Lower lobe of right lung (tissue), 2 donors: ENCODE measurements at regions not wholly inside any gene's neighbourhood (a gene's known extent, or its start where the extent isn't known, plus 50 kb on each side); places are given as distances from the start of the nearest gene placed in this dataset.

ENCODE experiments used
- ATAC-seq, 2 donors: fragments of 200-7000 bp; cut with Tn5 transposase; one replicate each; pipeline ENCODE4 v1.9.1; 2020 to 2022; ENCODE audit warnings: mild to moderate bottlenecking in 2 of 2, moderate library complexity in 2 of 2
- DNase-seq: peaks from one replicate; pipeline ENCODE4 v3.0.0-alpha.2; 2020
- H3K27ac ChIP-seq: fragments of 200-600 bp; one replicate; pipeline ENCODE4 v1.8.0; 2022
- H3K27me3 ChIP-seq: fragments of 200-600 bp; one replicate; pipeline ENCODE4 v1.8.0; 2022; ENCODE audit warnings: low read depth
- H3K36me3 ChIP-seq: fragments of 200-600 bp; one replicate; pipeline ENCODE4 v1.8.0; 2022; ENCODE audit warnings: mild to moderate bottlenecking
- H3K4me1 ChIP-seq: fragments of 200-600 bp; one replicate; pipeline ENCODE4 v1.8.0; 2022
- H3K4me3 ChIP-seq: fragments of 200-600 bp; one replicate; pipeline ENCODE4 v1.8.0; 2022; ENCODE audit warnings: mild to moderate bottlenecking
- H3K9me3 ChIP-seq: fragments of 200-600 bp; one replicate; pipeline ENCODE4 v1.8.0; 2022
- intact Hi-C: fragments of 100-400 bp; cut with DNase I; formaldehyde crosslinking; loops from one replicate; pipeline ENCODE4 v1.11.0; 2022
- TF ChIP-seq, protein P1 (sequence below): fragments of 200-600 bp; IDR thresholded peaks from one replicate; pipeline ENCODE4 v1.8.0; 2022; ENCODE audit warnings: antibody characterized with exemption, mild to moderate bottlenecking
- donor health status: DM: no; HTN: yes; CAD: no; lungs with severe emphysema.

DNA sequence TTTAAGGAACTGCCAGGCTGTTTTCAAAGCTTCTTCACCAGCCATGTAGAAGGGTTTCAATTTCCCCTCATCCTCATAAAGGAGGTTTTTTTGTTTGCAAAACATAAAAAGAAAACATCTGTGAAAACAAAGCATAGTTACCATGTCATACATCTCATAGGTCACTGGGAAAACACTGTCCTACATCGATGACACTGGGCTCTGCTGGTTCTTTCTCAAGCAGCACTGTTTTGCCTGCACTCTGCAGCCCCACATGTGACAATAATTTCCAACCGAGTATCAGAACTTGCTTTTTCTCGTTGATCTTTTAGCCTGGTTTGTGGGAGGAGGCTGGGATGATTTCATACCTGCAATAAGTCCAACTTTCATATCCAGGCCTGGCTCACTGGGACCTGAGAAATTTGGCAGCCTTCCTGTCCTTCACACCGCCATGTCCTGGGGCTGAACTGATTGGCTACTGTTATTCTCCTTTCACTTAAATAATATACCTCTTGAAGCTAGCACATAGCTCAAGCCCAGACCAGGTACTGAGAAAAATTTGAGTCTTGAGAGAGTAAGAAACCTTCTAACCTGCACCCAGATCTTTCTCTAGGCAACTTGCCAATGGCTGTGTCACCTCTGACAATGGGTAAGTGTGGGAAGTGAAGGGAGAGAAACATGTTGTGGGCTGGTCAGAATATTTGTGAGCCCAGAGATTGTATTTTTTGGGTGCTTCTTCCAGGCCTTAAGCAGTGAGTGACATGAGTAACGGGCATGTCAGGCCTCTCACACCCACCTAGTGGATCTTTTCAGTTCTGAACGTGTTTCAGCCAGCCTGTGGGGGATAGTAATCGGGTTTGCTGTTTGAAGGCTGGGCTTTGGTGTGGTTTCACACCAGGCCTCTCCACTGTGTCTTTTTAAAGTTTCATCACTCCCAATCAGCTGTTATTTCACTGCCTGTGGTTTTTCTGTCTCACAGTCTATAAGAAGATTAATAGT lies 502.8 kb downstream of the NTRK2 start:
- Histone ChIP-seq H3K4me1 (no peaks in the 10 kb centered on the region), H3K27me3 (no peaks in the 10 kb centered on the region), H3K27ac (no peak overlapping the region), H3K9me3 (no peaks in the 10 kb centered on the region), H3K36me3 (no peaks in the 10 kb centered on the region), H3K4me3 (no peak overlapping the region)
- DNase-seq: no peak
- no peak for ATAC-seq
- TF ChIP-seq, protein P1, sequence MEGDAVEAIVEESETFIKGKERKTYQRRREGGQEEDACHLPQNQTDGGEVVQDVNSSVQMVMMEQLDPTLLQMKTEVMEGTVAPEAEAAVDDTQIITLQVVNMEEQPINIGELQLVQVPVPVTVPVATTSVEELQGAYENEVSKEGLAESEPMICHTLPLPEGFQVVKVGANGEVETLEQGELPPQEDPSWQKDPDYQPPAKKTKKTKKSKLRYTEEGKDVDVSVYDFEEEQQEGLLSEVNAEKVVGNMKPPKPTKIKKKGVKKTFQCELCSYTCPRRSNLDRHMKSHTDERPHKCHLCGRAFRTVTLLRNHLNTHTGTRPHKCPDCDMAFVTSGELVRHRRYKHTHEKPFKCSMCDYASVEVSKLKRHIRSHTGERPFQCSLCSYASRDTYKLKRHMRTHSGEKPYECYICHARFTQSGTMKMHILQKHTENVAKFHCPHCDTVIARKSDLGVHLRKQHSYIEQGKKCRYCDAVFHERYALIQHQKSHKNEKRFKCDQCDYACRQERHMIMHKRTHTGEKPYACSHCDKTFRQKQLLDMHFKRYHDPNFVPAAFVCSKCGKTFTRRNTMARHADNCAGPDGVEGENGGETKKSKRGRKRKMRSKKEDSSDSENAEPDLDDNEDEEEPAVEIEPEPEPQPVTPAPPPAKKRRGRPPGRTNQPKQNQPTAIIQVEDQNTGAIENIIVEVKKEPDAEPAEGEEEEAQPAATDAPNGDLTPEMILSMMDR: no peak
- intact Hi-C loops: no loop called here

DNA sequence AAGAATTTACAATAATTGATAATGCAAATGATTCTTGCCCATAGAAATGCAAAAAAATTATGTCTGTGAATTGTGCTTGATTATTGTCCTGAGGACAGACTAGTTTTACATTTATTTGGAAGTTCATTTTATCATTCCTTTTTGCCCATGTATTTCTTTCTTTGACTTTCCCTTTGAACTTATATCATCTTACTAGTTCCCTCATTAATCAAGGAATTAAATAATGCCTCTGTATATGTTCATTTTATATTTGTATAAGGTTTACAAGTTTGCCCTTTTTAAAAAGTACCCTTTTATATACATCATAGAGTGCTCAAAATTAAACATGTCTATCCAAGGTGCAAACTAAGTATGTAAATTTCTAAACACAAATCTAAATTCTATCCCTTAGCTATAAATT lies 501.6 kb downstream of the NTRK2 start:
- H3K4me3 ChIP-seq: no peak overlapping the region
- no peak overlapping the region for H3K27ac ChIP-seq
- DNase-seq: no peak

DNA sequence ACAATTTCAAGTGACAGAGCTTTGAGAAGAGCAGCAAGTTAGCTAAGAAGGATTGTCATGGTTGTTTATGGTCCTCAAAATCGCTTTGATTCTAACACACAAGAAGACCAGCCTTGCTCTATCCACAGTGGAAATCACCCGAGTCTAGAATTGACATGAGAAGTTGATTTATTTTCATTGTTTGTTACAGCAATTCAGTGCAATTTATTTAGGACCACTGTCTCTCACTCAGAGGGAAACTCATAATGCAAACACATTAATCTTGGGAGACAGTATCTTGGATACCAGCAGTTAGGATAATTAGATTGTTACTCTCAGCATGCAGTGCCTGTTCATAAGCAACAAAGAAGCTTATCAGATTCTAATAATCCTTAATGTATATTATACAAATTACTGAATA lies 498.9 kb downstream of the NTRK2 start:
- Histone ChIP-seq H3K27ac (no peak overlapping the region), H3K9me3 (no peaks in the 10 kb centered on the region), H3K4me3 (no peak overlapping the region), H3K36me3 (no peaks in the 10 kb centered on the region), H3K4me1 (no peaks in the 10 kb centered on the region), H3K27me3 (no peaks in the 10 kb centered on the region)
- intact Hi-C loops: no loop called here
- TF ChIP-seq, protein P1: no peak
- DNase-seq: no peak
- no peak for ATAC-seq

More for the DNA sequence above, 501.6 kb downstream of the NTRK2 start:
- no peaks in the 10 kb centered on the region for H3K4me1 ChIP-seq
- ATAC-seq: no peak
- H3K27me3 ChIP-seq: no peaks in the 10 kb centered on the region
- no peaks in the 10 kb centered on the region for H3K9me3 ChIP-seq
- H3K36me3 ChIP-seq: no peaks in the 10 kb centered on the region
- TF ChIP-seq, protein P1: no peak
- intact Hi-C loops: no loop called here

DNA sequence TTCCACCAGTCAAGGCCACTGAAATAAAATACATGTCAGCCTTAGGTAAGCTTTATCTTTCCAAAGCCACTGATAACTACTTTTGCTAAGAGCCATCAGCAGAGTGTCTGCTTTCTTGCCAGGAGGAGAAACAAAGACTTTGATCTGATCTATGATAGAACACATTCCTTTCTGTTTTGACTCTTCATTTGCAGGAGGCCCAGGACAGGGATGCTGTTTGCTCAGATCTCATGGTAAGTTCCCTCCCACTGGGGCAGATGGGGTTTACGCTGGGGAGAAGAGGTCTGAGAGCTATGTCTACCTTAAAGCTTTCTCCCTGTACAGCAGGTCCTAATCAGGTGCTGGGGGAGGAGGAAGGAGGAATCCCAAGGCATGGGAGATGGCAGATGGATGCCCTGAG lies 497.6 kb downstream of the NTRK2 start:
- intact Hi-C loops: no loop called here
- TF ChIP-seq, protein P1: no peak
- no peak for DNase-seq

DNA sequence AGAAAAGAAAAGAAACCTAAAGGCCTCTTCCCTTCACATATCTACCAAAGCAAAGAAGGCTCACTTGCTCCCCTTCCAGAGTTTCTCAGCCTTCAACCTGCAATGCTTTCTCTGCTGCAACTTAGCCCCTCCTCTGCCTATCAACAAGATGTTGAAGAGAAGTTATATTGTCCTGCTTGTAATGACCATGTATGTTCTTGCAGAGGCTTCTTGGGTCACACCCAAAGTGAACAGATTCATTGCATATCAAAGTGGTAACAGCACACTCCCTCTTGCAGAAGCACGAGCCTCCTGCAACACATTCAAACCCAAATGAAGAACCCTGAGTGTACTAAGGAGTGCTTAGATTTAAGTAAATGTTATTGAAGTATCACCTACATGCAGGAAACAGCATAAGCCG lies 494.3 kb downstream of the NTRK2 start:
- intact Hi-C loops: no loop called here
- H3K27me3 ChIP-seq: no peaks in the 10 kb centered on the region
- peaks cover 7% of the 10 kb centered on the region for H3K9me3 ChIP-seq
- H3K36me3 ChIP-seq: no peaks in the 10 kb centered on the region
- ATAC-seq (no peak), DNase-seq (no peak)
- TF ChIP-seq, protein P1: no peak
- no peaks in the 10 kb centered on the region for H3K4me1 ChIP-seq
- no peak overlapping the region for H3K4me3 ChIP-seq
- H3K27ac ChIP-seq: no peak overlapping the region

More for the DNA sequence above, 497.6 kb downstream of the NTRK2 start:
- Histone ChIP-seq H3K9me3 (peaks cover 6% of the 10 kb centered on the region), H3K27me3 (no peaks in the 10 kb centered on the region), H3K4me3 (no peak overlapping the region), H3K27ac (no peak overlapping the region), H3K36me3 (no peaks in the 10 kb centered on the region), H3K4me1 (no peaks in the 10 kb centered on the region)
- ATAC-seq: no peak
